GOT3 (cell line): ENCODE measurements at regions not wholly inside any gene's neighbourhood (a gene's known extent, or its start where the extent isn't known, plus 50 kb on each side); places are given as distances from the start of the nearest gene placed in this dataset.
A peak's percentile ranks its signal among the peaks of the same experiment; 100 is the strongest.
"Not testable (repeated sequence)": the region's sequence is repeated elsewhere in the genome, so short reads cannot be mapped to it uniquely, and the experiment has no call there.

ENCODE experiments used
- DNase-seq: peaks from one replicate; lab custom pipeline; 2025; ENCODE audit warnings: mixed read lengths; lab: John Stamatoyannopoulos, UW

DNA sequence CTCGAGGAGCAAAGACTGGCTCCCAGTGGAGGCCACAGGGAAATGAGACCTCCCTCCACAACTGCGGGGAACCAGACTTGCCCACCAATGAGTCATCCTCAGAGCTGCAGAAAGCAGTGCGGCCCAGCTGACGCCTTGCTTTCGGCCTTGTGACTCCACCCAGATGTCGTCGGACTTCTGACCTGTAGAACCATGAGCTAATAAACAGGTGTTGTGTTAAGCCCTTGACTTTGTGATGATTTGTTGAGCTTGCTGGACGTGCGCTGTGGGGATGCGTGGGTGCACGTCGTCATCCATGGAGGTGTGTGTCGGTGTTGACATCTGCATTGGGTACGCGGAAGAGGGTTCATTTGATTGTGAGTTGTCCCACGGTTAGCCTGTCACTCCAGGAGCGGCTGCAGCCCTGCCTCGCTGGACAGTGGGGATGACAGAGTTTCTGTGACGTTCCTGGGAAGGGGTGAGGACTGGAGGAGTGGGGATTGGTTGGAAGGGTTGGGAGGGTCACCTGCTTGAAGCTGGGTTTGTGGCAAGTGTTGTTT lies 154.1 kb downstream of the SH3BP4 start:
- DNase-seq, result no peak

DNA sequence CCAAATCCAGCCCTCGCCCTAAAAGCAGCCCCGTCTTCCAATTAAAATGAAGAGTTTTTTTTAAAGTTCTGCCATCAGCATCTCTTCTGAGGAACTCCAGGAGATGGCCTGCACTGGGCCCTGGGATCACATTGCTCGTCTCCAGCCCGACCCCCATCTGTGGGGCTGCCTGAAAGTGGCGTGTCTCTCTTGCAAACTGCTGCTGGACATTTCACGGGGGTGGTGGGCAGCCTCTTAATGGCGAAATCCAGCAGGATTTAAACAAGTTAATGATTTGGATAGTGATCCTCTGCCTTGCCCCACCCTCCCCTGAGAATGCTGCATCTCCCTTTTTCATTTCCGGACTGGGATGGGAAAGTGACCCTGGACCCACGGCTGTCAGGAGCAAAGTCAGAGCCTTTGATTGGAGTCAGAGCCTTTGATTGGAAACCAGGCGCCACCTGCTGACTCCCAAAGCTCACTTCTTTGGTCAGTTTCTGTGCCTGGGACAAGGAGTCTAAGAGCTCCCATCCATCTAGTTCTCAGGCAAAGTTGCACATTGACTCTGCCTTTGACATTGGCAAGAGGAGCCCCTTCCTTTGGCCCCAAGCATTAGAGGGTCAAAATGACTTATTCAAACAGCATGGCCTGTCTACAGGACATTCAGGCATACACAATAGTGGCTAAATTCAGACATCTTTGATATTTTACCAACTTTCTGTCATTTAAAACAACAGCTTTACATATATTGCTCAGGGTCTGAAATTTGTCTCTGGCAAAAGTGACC lies 155.2 kb downstream of the SH3BP4 start:
- no peak for DNase-seq

DNA sequence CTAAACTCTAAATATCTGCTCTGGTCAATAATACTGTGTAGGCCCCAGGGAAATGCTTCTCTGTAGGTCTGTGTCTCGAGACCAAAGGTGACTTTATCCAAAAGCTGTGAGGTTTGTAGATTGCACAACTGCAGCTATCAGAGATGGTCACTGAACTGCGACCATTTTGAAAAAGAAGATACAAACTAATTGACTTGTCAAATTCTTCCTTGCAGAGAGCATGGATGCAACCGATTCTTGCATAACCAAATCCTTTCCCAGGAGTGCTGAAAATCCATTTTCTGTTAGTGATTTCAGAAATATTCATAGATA lies 155.8 kb downstream of the SH3BP4 start:
- DNase-seq, result no peak

DNA sequence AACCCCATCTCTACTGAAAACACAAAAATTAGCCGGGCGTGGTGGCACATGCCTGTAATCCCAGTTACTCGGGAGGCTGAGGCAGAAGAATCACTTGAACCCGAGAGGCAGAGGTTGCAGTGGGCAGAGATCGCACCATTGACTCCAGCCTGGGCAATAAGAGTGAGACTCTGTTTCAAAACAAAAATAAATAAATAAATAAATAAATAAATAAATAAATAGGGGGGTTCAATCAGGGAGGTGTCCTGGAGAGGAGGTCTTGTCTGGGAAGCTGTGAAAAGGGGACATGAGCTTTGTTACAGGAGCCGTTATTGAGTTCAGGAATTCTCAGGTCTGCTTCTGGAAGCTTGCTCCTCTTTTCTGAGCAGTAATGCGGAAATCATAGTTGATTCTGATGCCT lies 157.7 kb downstream of the SH3BP4 start:
- not testable (repeated sequence) for DNase-seq

DNA sequence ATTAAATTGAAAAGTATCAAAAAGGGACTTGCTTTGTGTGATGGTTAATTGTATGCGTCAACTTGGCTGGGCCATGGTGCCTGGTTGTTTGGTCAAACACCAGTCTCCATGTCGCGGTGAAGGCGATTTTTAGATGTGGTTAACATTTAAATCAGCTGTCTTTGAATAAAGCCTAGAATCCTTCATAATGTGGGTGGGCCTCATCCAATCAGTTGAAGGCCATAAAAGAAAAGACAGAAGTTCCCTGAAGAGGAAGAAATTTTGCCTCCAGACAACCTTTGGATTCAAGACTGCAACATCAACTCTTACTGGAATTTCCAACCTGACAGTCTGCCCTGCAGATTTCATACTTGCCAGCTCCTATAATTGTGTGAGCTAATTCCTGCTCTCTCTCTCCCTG lies 160.5 kb downstream of the SH3BP4 start:
- DNase-seq, result no peak

DNA sequence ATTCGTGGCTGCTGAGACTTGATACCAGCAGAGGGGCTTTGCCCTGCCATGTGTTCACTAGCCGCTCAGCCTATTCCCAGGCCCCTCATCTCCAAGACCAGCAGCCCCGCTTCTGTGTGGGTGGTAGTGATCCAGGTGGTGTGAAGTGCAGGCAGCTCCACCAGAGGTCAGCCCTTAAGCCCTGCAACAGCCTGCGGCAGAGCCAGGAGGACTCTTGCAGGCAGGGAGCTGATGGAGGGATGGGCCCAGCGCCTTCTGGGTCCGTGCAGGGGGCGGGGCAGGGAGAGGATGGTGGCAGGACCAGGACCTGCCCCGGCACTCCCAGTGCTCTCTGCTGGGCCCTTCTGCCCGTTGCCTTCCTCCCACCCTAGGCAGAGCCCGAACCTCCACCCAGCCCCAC lies 162.0 kb downstream of the SH3BP4 start:
- no peak for DNase-seq

DNA sequence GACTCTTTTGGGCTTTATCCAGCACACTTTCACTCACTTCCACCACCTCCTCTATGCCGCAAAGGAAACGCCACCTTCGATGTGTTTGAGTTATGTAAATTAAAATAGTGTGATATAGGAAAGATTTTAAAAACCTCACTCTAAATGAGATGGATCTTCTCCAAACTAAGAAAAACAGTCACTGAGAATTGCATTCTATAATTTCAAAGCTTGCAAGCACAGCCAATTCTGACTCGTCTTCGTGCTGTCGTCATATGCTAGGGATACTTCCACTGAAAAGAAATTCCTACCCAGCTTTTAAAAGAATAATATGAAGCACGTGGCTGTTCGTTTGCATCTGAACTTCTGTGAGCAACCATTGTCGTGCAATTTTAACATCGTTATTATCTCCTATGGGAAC lies 162.5 kb downstream of the SH3BP4 start:
- no peak for DNase-seq

DNA sequence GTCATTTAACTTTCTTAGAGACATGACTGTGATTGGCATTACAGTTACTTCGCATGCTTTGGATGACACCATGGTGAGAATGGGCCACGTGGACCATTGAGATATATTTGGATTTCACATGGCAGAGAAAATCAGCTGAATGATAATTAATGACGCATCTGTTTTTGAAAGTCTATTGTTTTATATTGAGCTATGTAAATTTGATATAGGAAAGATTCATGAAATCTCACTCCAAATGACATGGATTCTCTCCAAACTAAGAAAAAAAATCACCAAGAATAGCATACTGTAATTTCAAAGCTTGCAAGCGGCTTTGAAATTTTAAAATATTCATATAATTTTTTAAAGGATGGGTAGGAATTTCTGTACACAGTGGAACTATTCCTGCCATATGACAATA lies 163.7 kb downstream of the SH3BP4 start:
- no peak for DNase-seq

DNA sequence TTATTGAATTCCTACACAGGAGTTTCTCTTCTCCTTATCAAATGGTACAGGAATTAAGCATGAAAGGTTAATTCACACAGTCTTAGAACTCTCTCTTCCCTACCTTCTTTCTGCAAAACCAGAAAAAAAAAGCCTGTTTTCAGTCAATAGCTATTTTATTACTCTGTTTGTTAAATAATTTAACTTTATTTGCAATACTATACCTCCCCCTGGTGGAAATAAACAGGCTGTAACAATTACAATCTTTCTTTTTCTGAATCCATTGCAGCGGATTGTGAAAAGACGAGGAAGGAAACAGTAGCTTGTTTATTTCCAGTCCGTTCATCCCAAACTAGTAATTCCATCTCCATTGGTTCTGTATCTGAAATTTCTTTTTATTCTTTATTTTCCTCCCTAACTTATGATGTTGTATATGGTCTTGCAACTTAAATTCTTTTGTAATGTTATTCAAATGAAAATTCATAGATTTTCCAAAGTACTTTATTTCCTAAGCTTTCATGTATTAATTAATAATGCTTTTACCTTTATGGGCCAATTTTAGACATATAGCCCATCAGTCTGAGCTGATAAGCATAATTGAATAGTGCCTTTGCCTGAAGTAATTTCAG lies 165.2 kb downstream of the SH3BP4 start:
- no peak for DNase-seq

DNA sequence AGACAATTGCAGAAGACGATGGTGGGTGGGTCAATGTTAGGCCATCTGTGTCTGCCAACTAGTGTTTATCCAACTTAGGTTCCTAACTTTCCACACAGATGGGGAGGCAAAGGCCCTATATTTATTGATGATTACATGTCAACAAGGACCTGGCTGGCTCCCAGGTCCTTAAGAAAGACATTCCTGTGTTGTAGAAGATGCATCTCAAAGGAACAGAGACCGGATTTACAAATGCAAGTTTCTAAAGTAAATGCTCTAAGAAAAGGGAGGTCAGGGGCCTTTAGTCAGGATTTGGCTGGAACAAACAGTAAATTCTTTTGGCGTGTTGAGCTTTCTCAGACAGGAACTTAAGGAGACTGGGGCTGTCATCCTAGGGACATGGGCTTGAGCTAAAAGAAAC lies 175.0 kb downstream of the SH3BP4 start:
- DNase-seq, result no peak

DNA sequence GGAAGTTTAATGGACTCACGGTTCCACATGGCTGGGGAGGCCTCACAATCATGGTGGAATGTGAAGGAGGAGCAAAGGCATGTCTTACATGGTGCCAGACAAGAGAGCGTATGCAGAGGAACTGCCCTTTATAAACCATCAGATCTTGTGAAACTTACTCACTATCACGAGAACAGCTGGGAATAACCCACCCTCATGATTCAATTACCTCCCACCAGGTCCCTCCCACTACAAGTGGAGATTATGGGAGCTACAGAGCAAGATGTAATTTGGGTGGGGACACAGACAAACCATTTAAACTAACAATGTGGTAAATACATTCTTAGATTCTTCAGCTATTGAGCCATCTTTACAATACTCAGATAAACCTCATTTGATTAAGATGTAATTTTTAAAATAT lies 176.1 kb downstream of the SH3BP4 start:
- DNase-seq, result no peak

DNA sequence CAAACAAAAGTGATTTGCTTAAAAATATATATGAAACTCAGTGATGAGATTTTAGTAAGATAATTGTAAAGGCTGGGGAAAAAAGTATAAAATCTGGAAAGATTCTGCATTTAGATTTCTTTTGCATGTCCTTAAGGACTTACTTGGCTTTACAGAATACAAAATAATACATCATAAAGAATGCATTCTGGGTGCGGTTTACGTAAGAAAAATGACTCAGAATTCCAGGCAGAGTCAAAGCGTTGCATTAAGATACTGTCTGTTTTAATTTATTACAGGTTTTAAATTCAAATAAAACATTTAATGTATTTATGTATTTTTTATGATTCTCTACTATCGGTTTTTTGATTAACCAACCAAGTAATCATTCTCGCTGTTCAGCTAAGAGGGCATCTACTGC lies 178.0 kb downstream of the SH3BP4 start:
- DNase-seq, result no peak

DNA sequence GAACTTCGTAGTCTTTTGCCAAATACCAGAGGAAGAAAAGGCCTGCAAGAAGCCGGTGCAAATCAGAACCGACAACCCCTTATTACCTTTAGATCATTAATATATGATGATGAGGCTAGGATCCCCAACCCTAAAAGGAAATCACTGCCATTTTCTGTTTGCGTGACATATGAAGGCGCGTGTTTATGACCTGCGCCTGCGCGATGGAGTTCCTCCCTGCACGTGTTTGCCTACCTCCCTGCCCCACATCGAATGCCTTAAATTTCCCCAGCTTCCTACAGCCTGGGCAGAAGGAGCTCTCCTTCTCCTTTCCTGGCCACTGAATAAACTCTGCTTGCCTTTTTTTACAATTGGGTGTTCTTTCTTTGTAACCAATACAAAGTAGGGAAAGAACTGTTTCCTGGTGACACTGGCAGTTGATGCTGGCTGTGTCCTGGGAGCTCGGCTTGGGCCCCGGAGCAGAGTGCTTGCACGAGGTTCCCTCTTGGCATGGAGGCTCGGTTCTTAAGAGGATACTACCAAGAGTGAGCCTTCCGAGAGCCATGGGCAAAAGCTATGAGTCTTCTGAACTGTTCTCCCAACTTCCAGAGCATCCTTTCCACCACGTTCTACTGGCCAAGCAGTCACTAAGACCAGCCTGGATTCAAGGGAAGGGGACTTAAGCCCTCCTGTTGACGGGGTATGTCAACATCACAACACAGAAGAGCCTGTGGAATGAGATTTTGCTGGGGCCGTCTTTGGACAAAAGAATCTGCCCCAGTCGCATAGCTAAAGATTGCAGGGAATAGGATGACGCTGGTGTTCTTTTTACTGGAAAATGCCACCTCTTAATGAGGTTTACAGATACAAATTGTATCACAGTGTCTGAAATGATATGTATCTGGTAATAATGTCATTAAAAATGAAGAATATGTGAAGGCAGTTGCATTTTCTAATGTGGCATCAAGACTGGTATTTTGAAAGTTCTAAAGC lies 179.8 kb downstream of the SH3BP4 start:
- no peak for DNase-seq

DNA sequence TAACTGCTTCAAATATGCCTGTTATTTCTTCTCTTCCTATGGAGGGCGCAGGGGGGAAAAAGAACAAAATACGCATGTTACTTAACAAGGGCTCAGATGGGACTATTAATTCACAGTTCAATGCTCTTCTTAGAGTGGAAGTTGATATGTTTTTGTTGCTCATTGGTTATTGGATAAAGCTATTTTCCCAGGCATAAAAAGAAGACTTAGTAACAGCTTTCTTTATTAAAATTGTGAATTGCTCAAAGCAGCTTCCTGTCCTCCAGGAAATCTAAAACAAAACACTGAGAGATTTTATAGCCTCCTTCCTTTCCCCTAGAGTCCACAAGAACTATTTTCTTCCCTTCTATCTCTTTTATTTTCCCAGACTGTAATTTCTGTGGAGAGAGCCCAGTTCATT lies 180.8 kb downstream of the SH3BP4 start:
- DNase-seq, result no peak

DNA sequence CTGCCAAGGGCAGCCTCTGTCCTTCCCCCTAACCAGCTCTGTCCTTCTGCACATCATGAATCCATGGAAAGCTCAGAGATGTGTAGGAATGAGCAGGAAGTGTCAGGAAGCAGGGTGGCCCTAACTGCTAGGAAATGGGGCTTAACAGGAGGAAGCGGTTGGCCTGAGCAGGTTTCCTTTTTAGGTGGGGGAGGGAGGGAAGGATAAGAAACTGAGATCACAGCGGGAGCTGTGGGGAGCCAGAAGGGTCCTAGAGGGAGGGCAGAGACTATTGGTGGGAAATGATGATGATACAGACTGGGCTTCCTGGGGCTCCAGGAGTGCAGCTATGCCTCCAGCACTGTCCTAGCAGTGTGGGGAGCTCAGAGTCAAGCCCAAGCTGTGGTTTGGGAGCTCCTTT lies 182.0 kb downstream of the SH3BP4 start:
- no peak for DNase-seq

DNA sequence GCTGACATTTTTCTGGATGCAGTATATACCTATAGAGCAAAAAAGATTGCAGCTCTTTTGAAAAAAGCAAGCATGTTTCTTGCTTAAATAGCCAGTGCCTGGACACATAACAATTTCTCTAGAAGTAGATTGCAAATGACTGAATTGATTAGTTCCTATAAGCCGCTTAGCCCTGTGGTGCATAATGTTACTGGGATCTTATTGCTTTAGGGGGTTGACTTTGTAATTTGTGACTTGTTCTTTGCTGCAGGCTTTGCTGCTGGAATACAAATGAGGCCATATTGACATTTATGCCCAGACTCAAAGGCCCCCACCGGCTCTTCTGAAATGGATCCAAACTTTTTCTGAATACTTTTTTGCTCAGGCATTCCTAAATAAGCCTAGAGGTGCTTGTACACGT lies 182.6 kb downstream of the SH3BP4 start:
- no peak for DNase-seq

DNA sequence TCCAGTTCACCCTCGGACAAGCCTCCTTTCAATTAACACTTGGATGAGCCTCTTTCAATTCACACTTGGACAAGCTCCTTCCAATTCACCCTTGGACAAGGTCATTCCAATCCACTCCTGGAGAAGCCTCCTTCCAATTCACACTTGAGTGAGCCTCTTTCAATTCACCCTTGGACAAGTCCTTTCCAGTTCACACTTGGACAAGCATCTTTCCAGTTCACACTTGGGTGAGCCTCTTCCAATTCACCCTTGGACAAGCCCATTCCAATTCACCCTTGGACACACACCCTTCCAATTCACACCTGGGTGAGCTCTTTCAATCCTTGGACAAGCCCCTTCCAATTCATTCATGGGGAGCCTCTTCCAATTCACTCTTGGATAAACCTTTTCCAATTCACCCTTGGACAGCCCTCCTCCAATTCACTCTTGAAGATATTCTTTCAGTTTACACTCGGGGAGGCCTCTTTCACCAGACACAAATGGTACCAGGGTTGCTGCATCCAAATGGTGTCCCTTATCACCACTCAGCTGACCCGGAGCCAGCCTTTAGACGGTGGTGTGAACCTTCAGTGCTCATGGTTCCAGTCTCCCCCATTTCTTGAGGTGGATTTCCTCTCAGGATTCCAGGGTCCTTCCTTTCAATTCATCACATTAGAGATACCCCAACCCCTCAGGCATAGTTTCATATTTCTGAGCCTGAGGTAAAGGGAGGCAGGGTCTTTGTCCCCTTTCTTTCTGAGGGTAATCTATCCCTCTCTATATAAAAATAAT lies 183.6 kb downstream of the SH3BP4 start:
- no peak for DNase-seq

DNA sequence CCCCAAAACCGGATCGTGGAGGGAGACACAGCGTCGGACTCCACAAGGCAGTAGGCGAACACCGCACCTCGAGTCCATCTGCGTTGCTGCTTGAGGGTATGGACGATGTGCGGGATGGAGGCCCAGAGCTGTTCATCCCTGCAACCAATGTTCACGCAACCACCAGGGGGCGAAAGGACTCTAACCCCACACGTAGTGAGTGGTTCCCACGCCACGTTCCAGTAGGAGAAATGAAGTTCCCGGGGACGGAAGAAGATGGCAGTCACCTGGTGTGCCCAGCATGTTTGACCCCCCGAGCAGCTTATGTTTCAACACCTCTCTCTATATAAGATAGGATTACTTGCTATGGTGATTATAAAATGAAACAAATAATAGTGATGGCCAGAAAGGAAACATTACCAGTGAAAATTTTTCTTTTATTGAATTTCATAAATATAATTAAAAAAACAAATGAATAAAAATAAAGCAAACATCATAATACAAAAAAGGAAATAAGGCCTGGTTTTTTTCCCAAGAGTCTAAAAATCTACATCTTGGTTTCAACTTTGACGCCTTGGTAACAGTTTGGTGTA lies 184.3 kb downstream of the SH3BP4 start:
- DNase-seq, result peak; percentile 49

DNA sequence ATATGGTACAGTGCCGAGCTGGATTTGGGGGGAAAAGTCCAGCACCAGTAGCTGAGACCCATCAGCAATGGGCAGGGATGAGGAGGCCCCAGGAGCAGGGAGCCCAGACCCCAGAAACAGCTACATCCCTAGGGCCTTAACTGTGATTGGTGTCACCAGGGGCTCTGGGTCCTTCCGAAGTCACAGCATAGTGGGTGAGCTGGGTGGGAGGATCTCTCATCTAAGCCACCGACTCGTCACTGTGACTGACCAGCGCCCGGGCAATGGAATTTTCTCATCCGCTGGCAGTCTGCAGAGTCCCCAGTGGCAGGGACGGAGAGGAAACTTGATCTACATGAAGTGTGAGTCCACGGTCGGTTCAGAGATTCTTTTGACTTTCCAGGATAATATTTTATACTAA lies 186.5 kb downstream of the SH3BP4 start:
- DNase-seq, result no peak

DNA sequence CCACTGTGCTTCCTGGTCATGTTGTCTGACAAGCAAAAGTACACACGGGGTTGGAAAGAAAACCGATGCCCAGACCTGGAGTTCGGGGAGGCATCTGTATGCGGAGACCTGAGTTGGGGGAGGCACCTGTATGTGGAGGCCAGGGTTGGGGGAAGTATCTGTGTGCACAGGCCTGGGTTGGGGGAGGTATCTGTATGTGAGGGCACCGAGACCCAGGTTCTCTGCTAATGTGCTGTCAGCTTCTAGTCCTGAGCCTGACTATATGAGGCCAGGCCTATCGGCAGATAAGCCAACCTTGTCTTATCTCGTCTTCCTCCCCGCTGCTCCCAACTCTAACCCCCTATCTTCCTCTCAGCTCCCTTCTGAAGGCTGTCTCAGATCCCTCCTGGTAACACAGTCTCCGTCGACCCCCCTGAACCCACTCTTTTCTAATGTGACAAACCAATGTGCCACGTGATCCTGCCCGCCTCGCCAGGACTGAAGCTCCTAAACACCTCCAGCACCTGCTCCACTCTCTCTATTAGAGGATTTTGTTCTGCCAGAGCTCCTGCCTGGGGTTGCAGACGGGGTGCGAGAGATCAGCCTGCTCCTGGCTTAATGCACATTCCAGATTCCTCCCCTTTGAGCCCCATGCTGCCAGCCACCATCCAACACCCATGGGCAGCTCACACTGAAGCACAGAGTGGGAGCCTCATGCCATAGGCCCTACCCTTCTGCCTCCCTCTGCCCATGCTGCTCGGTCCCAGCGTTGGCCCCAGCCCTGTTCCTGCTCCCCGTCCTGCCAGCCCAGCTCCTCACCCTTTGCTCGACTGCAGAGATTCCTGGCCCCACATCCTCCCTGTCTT lies 188.4 kb downstream of the SH3BP4 start:
- DNase-seq, result no peak

DNA sequence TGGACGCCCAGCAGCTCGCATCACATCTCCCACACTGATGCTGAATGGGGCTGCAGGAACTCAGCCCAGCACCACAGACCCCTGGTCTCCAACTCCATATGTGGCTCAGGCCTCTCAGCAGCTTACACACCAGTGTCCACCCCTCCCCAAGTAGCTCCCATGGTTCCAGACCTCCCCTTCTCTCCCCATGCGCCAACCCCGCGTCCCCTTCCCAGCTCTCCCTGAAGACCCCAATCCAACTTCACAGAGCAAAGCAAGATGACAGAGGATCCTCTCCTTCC lies 188.9 kb downstream of the SH3BP4 start:
- no peak for DNase-seq
